Ovary (tissue), 7 donors: ENCODE measurements at regions not wholly inside any gene's neighbourhood (a gene's known extent, or its start where the extent isn't known, plus 50 kb on each side); places are given as distances from the start of the nearest gene placed in this dataset.

ENCODE experiments used
- DNase-seq, 5 donors: peaks; one replicate each; pipeline ENCODE4 v3.0.0-alpha.2; 2019 to 2020
- H3K27ac ChIP-seq, 2 donors: fragments of 200-600 bp; one replicate each; pipeline versions ENCODE4 v1.5.1 to v1.8.0; 2019 to 2022
- H3K27me3 ChIP-seq: fragments of 200-600 bp; one replicate; pipeline ENCODE4 v1.8.0; 2022
- H3K36me3 ChIP-seq: fragments of 200-600 bp; sonication (generic); one replicate; pipeline ENCODE4 v1.5.1; 2019
- H3K4me1 ChIP-seq: one replicate; pipeline ENCODE4 v1.8.1; 2013; ENCODE audit warnings: mild to moderate bottlenecking, moderate library complexity; ENCODE audit not compliant: insufficient read depth
- H3K4me3 ChIP-seq: fragments of 200-600 bp; sonication (generic); one replicate; pipeline ENCODE4 v1.5.1; 2017
- H3K9me3 ChIP-seq, 2 donors: fragments of 200-600 bp in 1 of 2; sonication (generic) in 1 of 2; one replicate each; pipeline versions ENCODE4 v1.5.1 to v1.8.1; 2013 to 2019; ENCODE audit warnings: mild to moderate bottlenecking in 1 of 2, moderate library complexity in 1 of 2
- EP300 ChIP-seq: sonication (generic); formaldehyde crosslinking; IDR thresholded peaks from one replicate; pipeline ENCODE4 v1.6.1; 2017; ENCODE audit warnings: antibody characterized with exemption
- POLR2A ChIP-seq: fragments of 450-650 bp; IDR thresholded peaks from one replicate; pipeline ENCODE4 v1.6.1; 2017; ENCODE audit warnings: antibody characterized with exemption, mild to moderate bottlenecking, moderate library complexity
- whole genome bisulfite sequencing, 3 donors: extraction: QIAGEN DNeasy Blood & Tissue Kit in 1 of 3; methylation state at CpG; one replicate each; pipeline versions ENCODE4 v1.1.5 to v1.1.7; 2013 to 2017; 5-methylcytosine and 5-hydroxymethylcytosine counted together
- intact Hi-C, 4 donors: fragments of 100-400 bp; cut with DNase I; formaldehyde crosslinking; loops; one replicate each; pipeline versions ENCODE4 v1.11.0 to v1.15.1; 2022 to 2023
- TF ChIP-seq, protein P1 (sequence below), 3 donors: fragments of 450-650 bp in 2 of 3; fragments of 200-600 bp in 1 of 3; IDR thresholded peaks; one replicate each; pipeline versions ENCODE4 v1.5.1 to v1.8.0; 2016 to 2022; ENCODE audit warnings: antibody characterized with exemption in 3 of 3, mild to moderate bottlenecking in 1 of 3
- donor health status: DM: no; HTN: no; CAD: no; lungs with moderate emphysema.
- donor health status: DM: no; HTN: no; CAD: no.
- donor health status: Bipolar disorder and iron deficiency.
- donor health status: DM: no; HTN: no; CAD: no.
- donor health status: DM: yes; HTN: yes; CAD: no.

DNA sequence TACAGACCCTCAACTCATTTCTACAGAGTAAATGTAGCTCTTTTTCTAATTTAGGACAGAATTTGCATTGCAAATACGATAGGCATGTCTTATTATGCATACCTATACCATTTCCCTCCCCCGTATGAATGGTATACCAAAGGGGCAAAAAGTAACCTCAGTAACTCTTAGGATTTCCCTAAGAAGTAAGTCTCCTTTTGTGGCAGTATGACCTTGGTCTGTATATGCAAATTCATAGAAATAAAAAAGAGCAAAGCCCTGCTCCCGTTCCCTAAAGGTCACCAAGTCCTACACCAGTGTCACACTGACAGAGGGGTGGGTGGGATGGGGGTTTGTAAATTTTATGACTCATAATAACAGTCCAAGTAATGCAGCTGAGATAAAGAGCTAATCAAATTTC is 365.8 kb upstream of the CCDC196 start:
- no peaks in the 10 kb centered on the region for H3K27me3 ChIP-seq
- no peak for DNase-seq
- no peak overlapping the region for H3K27ac ChIP-seq
- no peaks in the 10 kb centered on the region for H3K9me3 ChIP-seq
- H3K36me3 ChIP-seq: no peaks in the 10 kb centered on the region
- WGBS, 3 donors: 79 to 80% (median 79%) methylated on average over 3 of the region's 3 CpGs
- no peaks in the 10 kb centered on the region for H3K4me1 ChIP-seq
- intact Hi-C loops: no loop called here
- TF ChIP-seq EP300 (no peak), POLR2A (no peak)
- TF ChIP-seq, protein P1, sequence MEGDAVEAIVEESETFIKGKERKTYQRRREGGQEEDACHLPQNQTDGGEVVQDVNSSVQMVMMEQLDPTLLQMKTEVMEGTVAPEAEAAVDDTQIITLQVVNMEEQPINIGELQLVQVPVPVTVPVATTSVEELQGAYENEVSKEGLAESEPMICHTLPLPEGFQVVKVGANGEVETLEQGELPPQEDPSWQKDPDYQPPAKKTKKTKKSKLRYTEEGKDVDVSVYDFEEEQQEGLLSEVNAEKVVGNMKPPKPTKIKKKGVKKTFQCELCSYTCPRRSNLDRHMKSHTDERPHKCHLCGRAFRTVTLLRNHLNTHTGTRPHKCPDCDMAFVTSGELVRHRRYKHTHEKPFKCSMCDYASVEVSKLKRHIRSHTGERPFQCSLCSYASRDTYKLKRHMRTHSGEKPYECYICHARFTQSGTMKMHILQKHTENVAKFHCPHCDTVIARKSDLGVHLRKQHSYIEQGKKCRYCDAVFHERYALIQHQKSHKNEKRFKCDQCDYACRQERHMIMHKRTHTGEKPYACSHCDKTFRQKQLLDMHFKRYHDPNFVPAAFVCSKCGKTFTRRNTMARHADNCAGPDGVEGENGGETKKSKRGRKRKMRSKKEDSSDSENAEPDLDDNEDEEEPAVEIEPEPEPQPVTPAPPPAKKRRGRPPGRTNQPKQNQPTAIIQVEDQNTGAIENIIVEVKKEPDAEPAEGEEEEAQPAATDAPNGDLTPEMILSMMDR (IDR thresholded peaks at IDR 0.05): no peak
- H3K4me3 ChIP-seq: no peak overlapping the region

GRCh38 chr14:66121859-66122258 is 364.3 kb upstream of the CCDC196 start:
- WGBS, 3 donors: 89 to 94% (median 93%) methylated on average over 3 of the region's 3 CpGs
- no peaks in the 10 kb centered on the region for H3K36me3 ChIP-seq
- TF ChIP-seq, protein P1 (IDR thresholded peaks at IDR 0.05): no peak
- no peak for TF ChIP-seq EP300
- no peak overlapping the region for H3K4me3 ChIP-seq
- H3K4me1 ChIP-seq: no peaks in the 10 kb centered on the region
- no peak for DNase-seq
- no peaks in the 10 kb centered on the region for H3K27me3 ChIP-seq
- intact Hi-C loops: no loop called here
- no peak overlapping the region for H3K27ac ChIP-seq
- no peaks in the 10 kb centered on the region for H3K9me3 ChIP-seq

- H3K36me3 ChIP-seq: no peaks in the 10 kb centered on the region
- H3K27ac ChIP-seq: no peak overlapping the region
- no peaks in the 10 kb centered on the region for H3K9me3 ChIP-seq
- no peak for TF ChIP-seq POLR2A
- TF ChIP-seq EP300: no peak
- TF ChIP-seq, protein P1 (IDR thresholded peaks at IDR 0.05): no peak
- no peak for DNase-seq
- intact Hi-C loops: no loop called here
- no peaks in the 10 kb centered on the region for H3K4me1 ChIP-seq
- WGBS, 3 donors: 74 to 84% (median 77%) methylated on average over 2 of the region's 2 CpGs
- no peak overlapping the region for H3K4me3 ChIP-seq
- no peaks in the 10 kb centered on the region for H3K27me3 ChIP-seq
These were observed 356.9 kb upstream of the CCDC196 start for GRCh38 chr14:66129224-66129623.

DNA sequence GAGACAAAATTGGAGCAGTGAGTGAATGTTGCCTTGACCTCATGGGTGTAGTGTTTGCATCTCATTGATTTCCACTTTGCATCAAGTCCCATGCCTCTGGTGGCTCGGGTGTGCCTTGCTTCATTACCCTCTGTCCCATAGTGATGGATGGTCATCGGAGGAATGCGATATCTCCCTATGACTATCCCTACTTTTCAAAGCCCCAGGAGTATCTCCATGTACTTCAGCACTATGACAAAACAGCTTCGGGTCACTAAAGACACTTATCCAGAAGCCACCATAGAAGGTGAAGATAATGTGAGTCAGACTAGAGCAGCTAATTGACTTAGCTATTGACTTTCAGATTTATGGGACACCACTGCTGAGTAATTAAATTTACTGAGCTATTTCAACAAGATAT is 355.1 kb upstream of the CCDC196 start:
- no peaks in the 10 kb centered on the region for H3K4me1 ChIP-seq
- intact Hi-C loops: no loop called here
- H3K36me3 ChIP-seq: no peaks in the 10 kb centered on the region
- TF ChIP-seq EP300: no peak
- no peak for TF ChIP-seq POLR2A
- TF ChIP-seq, protein P1 (IDR thresholded peaks at IDR 0.05): no peak
- H3K9me3 ChIP-seq: no peaks in the 10 kb centered on the region
- 74 to 95% (median 88%) methylated on average over 4 of the region's 4 CpGs for WGBS, 3 donors
- no peaks in the 10 kb centered on the region for H3K27me3 ChIP-seq
- no peak for DNase-seq
- H3K4me3 ChIP-seq: no peak overlapping the region
- no peak overlapping the region for H3K27ac ChIP-seq

DNA sequence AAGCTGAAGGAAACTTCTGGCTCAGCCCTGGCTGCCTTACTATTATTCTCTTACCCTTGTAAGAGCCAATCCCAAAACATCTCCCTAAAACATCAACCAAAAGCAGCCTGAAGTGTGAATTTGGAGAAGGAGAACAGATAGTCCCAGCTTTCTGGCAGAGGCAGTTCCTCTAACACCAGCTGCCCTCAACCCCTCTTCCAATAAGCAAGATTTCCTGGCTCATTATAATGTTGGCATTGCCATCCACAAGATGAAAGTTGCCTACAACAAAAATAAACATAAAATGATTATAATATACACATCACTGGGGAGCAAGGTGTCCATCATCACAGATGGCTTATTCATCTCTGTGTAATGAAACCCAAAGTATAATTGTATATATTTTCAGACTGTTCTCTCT is 352.5 kb upstream of the CCDC196 start:
- intact Hi-C loops: no loop called here
- no peak overlapping the region for H3K27ac ChIP-seq
- no peaks in the 10 kb centered on the region for H3K27me3 ChIP-seq
- TF ChIP-seq EP300 (no peak), POLR2A (no peak)
- TF ChIP-seq, protein P1 (IDR thresholded peaks at IDR 0.05): no peak
- H3K4me3 ChIP-seq: no peak overlapping the region
- DNase-seq: no peak
- H3K4me1 ChIP-seq: no peaks in the 10 kb centered on the region
- no peaks in the 10 kb centered on the region for H3K9me3 ChIP-seq
- no peaks in the 10 kb centered on the region for H3K36me3 ChIP-seq
